Immature natural killer cell (primary cell): ENCODE measurements at regions not wholly inside any gene's neighbourhood (a gene's known extent, or its start where the extent isn't known, plus 50 kb on each side); places are given as distances from the start of the nearest gene placed in this dataset.
"Not testable (repeated sequence)": the region's sequence is repeated elsewhere in the genome, so short reads cannot be mapped to it uniquely, and the experiment has no call there.

Experiments used
- DNase-seq, 3 donors: peaks; one replicate each; pipeline ENCODE4 v3.0.0; 2022; ENCODE audit warnings: mixed read lengths in 1 of 3
- H3K27ac Mint-ChIP-seq, 6 donors: one replicate each; pipeline ENCODE4 v1.8.0; 2020; ENCODE audit warnings: mixed read lengths in 6 of 6, mild to moderate bottlenecking in 5 of 6, inconsistent platforms in 4 of 6, moderate library complexity in 3 of 6
- H3K27me3 Mint-ChIP-seq, 3 donors: one replicate each; pipeline ENCODE4 v1.8.0; 2020 to 2021; ENCODE audit warnings: low read depth in 3 of 3, mild to moderate bottlenecking in 3 of 3, mixed read lengths in 3 of 3, moderate library complexity in 3 of 3, inconsistent platforms in 1 of 3
- H3K36me3 Mint-ChIP-seq, 3 donors: one replicate each; pipeline ENCODE4 v1.8.0; 2020; ENCODE audit warnings: mixed read lengths in 3 of 3, inconsistent platforms in 2 of 3, mild to moderate bottlenecking in 2 of 3
- H3K4me1 Mint-ChIP-seq, 2 donors: one replicate each; pipeline ENCODE4 v1.8.0; 2020; ENCODE audit warnings: inconsistent platforms in 2 of 2, mild to moderate bottlenecking in 2 of 2, mixed read lengths in 2 of 2, moderate library complexity in 1 of 2
- H3K4me3 Mint-ChIP-seq, 5 donors: one replicate each; pipeline ENCODE4 v1.8.0; 2020; ENCODE audit warnings: mild to moderate bottlenecking in 5 of 5, mixed read lengths in 5 of 5, inconsistent platforms in 3 of 5, moderate library complexity in 3 of 5
- H3K9me3 Mint-ChIP-seq, 6 donors: one replicate each; pipeline ENCODE4 v1.8.0; 2020; ENCODE audit warnings: mild to moderate bottlenecking in 6 of 6, mixed read lengths in 6 of 6, inconsistent platforms in 4 of 6, moderate library complexity in 3 of 6

DNA sequence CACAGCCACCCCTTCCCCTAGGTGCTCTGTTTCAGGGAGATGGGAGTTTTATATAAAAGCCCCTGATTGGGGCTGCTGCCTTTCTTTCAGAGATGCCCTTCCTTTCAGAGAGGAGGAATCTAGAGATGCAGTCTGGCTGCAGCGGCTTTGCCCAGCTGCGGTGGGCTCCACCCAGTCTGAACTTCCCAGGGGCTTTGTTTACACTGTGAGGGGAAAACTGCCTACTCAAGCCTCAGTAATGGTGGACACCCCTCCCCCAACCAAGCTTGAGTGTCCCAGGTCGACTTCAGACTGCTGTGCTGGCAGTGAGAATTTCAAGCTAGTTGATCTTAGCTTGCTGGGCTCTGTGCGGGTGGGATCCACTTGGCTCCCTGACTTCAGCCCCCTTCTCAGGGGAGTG lies 148.4 kb upstream of the CXCR4 start:
- Mint-ChIP-seq H3K9me3 (peaks cover 0 to 12% (median 8%) of the 10 kb centered on the region in 6 donors), H3K36me3 (peaks cover 7 to 23% (median 8%) of the 10 kb centered on the region in 3 donors)
- not testable (repeated sequence) for H3K27me3 Mint-ChIP-seq, H3K4me3 Mint-ChIP-seq, H3K27ac Mint-ChIP-seq, H3K4me1 Mint-ChIP-seq, DNase-seq

DNA sequence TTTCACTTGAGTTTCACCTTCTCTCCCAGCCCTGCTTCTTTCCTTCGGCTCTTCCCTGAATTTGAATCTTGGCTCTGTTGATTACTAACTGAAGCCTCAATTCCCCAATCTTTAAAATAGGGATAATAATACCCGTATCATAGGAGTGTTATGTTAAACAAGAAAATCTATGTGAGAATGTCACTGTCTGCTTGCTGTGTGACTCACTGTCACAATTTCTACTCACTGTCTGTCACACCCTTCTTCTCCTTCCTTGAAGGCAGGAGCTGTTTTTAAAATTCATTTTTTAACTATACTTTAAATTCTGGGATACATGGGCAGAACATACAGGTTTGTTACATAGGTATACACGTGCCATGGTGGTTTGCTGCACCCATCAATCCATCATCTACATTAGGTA lies 141.6 kb upstream of the CXCR4 start:
- peaks cover 0 to 7% (median 0%) of the 10 kb centered on the region in 3 donors for H3K36me3 Mint-ChIP-seq
- no peak overlapping the region for H3K4me3 Mint-ChIP-seq
- peaks cover 0 to 10% (median 0%) of the 10 kb centered on the region in 6 donors for H3K9me3 Mint-ChIP-seq
- H3K27ac Mint-ChIP-seq = peak overlapping the region in 1 of 6 donors; percentile 81
- peaks cover 0 to 3% (median 2%) of the 10 kb centered on the region in 3 donors for H3K27me3 Mint-ChIP-seq
- H3K4me1 Mint-ChIP-seq = no peaks in the 10 kb centered on the region
- DNase-seq = no peak

DNA sequence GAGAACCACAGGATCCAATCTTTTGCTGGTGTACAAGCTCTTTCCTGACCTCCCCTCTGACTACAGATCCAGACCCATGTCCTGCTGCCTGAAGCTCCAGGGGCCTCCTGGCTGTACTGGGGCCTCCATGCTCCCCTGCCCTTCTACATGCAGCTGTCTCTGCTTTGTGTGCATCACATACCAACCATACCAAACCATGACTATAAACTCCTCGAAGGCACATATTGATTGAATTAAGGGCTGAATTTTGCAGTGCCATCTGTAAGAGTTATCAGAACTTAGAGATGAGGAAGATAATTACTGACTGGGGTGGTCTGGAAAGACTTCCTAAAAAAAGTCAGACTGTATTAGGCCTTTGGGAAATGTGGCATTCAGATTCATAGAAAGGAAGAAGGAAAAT lies 139.9 kb upstream of the CXCR4 start:
- H3K4me3 Mint-ChIP-seq = no peak overlapping the region
- DNase-seq = no peak
- peaks cover 0 to 2% (median 0%) of the 10 kb centered on the region in 6 donors for H3K9me3 Mint-ChIP-seq
- H3K27ac Mint-ChIP-seq = peak overlapping the region in 4 of 6 donors; percentile 4 to 38 (median 14)
- no peaks in the 10 kb centered on the region for H3K4me1 Mint-ChIP-seq
- no peaks in the 10 kb centered on the region for H3K27me3 Mint-ChIP-seq
- H3K36me3 Mint-ChIP-seq = no peaks in the 10 kb centered on the region

DNA sequence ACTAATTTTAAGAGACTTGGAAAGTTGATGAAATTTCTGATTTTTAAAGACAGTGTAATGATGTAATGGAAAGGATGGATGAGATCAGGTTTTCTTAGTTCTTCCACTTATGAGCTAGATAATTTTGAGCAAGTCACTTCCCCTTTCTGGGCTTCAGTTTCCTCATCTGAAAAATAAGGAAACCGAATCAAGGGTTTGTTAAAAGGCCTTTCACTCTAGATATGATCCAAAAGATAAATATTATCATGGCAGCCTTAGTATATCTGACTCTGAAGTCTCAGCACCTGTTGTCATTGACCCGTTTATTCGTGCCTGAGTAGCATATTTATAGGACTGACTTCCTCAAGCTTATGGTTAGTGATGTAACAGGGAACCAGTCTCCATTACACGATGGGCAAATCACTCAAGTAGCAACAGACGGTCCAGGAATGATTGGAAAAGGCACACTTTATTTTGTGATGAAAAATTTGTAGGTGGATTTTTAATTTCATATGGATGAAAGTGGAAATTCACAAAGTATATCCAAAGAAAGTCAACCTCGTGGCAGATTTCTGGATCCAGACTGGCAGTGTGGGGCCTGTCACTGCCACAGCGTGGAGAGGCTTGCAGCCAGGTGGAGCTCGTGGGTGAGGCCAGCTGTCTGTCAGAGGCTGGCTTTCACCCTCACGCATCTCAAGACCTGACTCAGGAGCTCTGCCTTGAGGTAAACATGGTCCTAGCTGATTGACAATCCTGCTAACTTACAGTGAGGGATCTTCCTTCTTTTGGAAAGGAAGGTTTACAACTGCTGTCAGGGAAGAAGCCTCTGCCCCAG lies 137.9 kb upstream of the CXCR4 start:
- H3K36me3 Mint-ChIP-seq = no peaks in the 10 kb centered on the region
- H3K4me3 Mint-ChIP-seq = no peak overlapping the region
- no peaks in the 10 kb centered on the region for H3K27me3 Mint-ChIP-seq
- H3K27ac Mint-ChIP-seq = peak overlapping the region in 1 of 6 donors; percentile 47
- H3K4me1 Mint-ChIP-seq = peaks cover 4 to 14% of the 10 kb centered on the region in 2 donors
- H3K9me3 Mint-ChIP-seq = peaks cover 0 to 2% (median 0%) of the 10 kb centered on the region in 6 donors
- no peak for DNase-seq

DNA sequence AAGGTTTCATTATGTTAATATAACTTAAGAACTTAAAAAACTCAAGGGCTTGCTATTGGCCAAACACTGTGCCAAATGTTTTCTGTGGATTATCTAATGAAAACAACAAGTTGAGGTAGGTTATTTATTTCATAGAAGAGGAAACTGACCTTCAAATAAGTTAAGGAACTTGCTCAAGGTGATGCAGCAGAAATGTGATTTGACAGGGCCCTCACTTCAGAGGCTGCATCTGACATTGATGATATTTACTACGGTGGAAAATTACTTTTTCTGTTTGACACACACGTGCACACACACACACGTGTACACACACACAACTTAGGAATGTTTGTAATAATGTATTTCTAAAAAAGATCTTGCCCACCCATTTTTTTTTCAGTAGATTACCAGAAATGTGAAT lies 137.2 kb upstream of the CXCR4 start:
- Mint-ChIP-seq H3K4me3 (no peak overlapping the region), H3K36me3 (no peaks in the 10 kb centered on the region), H3K9me3 (peaks cover 0 to 2% (median 0%) of the 10 kb centered on the region in 6 donors), H3K27me3 (peaks cover 0 to 2% (median 0%) of the 10 kb centered on the region in 3 donors), H3K4me1 (peaks cover 4 to 16% of the 10 kb centered on the region in 2 donors), H3K27ac (no peak overlapping the region)
- no peak for DNase-seq

DNA sequence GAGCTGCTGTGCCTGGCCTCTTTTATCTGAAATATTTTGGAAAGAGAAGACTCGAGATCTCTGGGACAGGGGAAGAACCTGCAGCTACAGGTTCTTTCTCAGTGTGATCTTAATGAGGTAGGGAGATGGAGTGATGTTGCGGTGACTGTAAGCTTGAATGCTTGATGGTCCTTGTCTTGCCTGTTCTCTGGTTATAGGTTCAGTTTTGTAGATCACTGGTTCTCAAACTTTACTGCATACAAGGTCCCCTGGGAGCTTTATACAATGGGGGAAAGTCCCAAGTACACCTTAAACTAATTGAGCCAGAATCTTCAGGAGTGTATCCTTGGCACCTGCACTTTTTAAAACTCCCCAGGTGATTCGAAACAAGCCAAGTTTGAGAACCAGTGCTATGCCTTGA lies 136.7 kb upstream of the CXCR4 start:
- H3K27me3 Mint-ChIP-seq = peaks cover 0 to 2% (median 0%) of the 10 kb centered on the region in 3 donors
- H3K4me3 Mint-ChIP-seq = no peak overlapping the region
- H3K27ac Mint-ChIP-seq = peak overlapping the region in 4 of 6 donors; percentile 11 to 46 (median 22)
- DNase-seq = no peak
- no peaks in the 10 kb centered on the region for H3K36me3 Mint-ChIP-seq
- peaks cover 0 to 2% (median 0%) of the 10 kb centered on the region in 6 donors for H3K9me3 Mint-ChIP-seq
- H3K4me1 Mint-ChIP-seq = peaks cover 4 to 16% of the 10 kb centered on the region in 2 donors

DNA sequence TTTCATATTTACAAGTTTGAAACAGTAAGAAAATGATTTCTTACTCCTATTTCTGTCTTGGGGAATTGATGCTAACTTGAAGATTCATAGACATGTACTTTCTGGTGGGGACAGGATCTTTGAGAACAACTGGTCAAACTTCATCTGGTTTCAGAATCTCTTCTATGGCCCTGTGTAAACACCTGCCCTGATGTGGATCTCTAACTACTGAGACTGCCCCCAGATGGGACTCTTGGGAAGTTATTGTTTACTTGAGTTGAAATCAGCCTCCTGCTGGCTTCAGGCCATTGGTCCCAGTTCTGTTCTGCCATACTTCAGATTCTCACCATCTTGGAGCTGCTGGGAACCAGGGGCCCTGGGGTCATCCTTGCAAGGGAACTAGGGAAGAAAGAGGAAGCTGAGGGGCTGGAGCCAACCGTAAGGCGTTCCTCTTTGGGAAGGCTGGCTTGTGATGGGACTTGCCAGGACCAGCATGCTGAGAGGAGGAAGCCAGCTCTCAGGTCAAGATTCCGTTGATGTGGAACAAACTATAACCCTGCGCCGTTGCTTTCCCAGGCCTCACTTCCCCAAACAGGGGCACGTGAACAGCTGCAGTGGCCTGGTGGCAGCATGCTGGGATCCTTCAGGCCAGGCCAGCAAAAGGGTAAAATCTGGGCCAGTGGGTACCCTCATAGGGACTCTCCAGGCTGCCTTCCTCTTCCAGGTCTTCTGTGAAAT lies 135.5 kb upstream of the CXCR4 start:
- Mint-ChIP-seq H3K36me3 (no peaks in the 10 kb centered on the region), H3K27me3 (peaks cover 0 to 2% (median 0%) of the 10 kb centered on the region in 3 donors), H3K27ac (peak overlapping the region in 3 of 6 donors; percentile 28 to 68 (median 41)), H3K9me3 (peaks cover 0 to 2% (median 0%) of the 10 kb centered on the region in 6 donors), H3K4me3 (no peak overlapping the region), H3K4me1 (peaks cover 4 to 16% of the 10 kb centered on the region in 2 donors)
- DNase-seq = no peak

DNA sequence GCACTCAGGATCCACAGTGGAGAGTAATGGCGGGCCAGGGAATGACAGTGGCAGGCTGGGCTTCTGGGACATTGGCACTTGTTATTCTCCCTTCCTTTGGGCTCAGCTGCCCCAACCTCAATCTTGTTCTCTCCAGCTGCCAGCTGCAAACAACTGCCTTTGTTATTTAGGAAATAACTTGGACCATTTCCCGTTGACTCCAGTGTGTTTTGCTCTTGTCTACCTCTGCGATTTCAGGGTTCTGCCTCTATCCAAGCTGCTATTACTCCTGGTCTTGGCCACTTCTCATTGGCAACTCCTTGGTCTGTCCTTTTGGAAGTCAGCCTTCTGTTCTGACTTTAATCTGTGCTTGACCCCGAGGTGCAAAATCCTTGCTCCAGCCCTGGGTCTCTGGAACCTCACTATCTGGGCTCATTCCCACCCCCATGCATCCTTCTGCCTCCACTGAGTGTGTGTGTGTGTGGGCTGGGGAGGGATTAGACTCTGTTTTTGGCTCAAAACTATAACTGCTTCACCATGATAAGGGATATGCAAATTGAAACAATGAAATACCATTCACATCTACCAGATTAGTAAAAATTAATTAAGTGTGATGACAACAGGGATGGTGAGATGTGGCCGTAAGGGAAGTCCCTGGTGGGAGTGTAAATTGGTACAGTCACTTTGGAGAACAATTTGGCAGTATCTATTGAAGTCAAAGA lies 134.1 kb upstream of the CXCR4 start:
- H3K27me3 Mint-ChIP-seq = peaks cover 0 to 2% (median 0%) of the 10 kb centered on the region in 3 donors
- no peaks in the 10 kb centered on the region for H3K9me3 Mint-ChIP-seq
- no peaks in the 10 kb centered on the region for H3K36me3 Mint-ChIP-seq
- peak overlapping the region in 2 of 6 donors; percentile 3 to 19 for H3K27ac Mint-ChIP-seq
- no peak for DNase-seq
- peaks cover 4 to 16% of the 10 kb centered on the region in 2 donors for H3K4me1 Mint-ChIP-seq
- H3K4me3 Mint-ChIP-seq = no peak overlapping the region

DNA sequence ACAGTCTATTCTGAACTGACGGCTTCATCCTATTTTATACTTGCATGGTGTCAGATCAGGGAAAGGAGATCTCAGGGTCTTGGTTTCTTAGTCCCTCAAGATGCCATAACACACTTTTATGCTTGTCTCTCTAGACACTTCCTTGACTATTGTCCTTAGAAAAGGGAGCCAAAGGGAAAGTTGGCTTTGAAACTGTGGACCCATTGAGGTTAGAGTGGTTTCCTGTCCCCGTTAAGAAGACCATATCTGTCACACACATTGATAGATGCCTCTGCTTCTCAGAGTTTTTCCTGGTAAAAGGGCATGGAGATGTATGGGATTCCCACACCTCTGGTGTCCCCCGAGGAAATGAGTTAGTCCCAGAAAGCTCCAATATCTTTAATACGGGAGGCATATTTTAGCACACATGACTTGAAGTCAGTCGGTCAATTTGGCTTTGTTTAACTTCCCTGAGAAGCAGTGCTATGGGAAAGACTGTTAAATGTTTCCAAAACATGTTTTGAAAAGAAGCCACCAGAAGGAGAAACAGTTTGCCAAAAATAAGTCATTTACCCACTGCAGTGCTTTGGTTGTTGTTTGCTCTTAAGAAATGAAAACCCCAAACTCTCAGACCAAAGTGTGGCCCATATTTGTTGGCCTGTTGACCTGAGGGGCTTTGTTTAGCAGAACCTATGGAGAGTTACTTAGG lies 133.4 kb upstream of the CXCR4 start:
- H3K9me3 Mint-ChIP-seq = no peaks in the 10 kb centered on the region
- H3K4me3 Mint-ChIP-seq = no peak overlapping the region
- H3K36me3 Mint-ChIP-seq = no peaks in the 10 kb centered on the region
- H3K27me3 Mint-ChIP-seq = peaks cover 0 to 2% (median 0%) of the 10 kb centered on the region in 3 donors
- peak overlapping the region in 2 of 6 donors; percentile 29 to 46 for H3K27ac Mint-ChIP-seq
- peaks cover 4 to 16% of the 10 kb centered on the region in 2 donors for H3K4me1 Mint-ChIP-seq
- DNase-seq = no peak

DNA sequence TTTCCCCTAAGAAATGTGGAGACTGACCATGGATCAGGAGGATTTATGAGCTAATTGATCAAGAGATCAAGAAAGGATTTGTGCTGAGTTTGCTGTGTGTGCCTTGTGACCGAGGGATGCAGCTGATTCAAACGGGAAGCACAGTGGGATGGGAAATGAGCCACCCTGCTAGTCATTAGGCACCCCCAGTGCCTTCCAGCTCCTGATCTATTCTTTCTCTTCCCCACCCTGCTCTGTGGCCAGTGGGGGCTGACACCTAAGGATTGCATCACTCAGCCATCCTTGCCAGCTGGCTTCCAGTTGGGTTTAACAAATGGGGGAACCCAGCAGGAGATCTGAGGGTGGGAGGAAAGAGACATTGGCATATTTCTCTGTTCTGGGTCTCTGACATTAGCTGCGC lies 132.2 kb upstream of the CXCR4 start:
- Mint-ChIP-seq H3K27ac (peak overlapping the region in 1 of 6 donors; percentile 51), H3K27me3 (peaks cover 0 to 2% (median 0%) of the 10 kb centered on the region in 3 donors)

DNA sequence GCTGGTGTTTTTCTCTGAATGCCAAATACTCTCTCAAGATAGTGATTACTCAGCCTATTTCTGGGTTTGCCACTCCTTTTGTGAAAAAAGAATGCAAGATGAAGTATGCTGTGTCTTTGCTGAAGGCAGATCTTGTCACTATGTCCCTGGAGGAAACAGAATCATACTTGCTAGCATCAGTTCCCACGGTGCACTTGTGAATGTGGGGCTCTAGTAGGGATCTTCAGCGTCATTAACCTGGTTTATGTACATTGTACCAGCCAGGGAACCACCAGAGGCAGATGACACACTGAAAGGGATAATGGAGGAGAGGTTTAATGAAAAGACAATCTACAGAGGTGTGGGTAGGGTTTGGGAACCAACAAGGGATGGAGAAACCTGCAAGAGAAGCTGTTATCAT lies 131.0 kb upstream of the CXCR4 start:
- peaks cover 4 to 16% of the 10 kb centered on the region in 2 donors for H3K4me1 Mint-ChIP-seq
- peaks cover 0 to 2% (median 0%) of the 10 kb centered on the region in 3 donors for H3K27me3 Mint-ChIP-seq
- no peaks in the 10 kb centered on the region for H3K36me3 Mint-ChIP-seq
- no peaks in the 10 kb centered on the region for H3K9me3 Mint-ChIP-seq
- no peak overlapping the region for H3K4me3 Mint-ChIP-seq
- H3K27ac Mint-ChIP-seq = peak overlapping the region in 4 of 6 donors; percentile 2 to 74 (median 28)
- no peak for DNase-seq

More for the DNA sequence above, 132.2 kb upstream of the CXCR4 start:
- H3K4me1 Mint-ChIP-seq = peaks cover 4 to 16% of the 10 kb centered on the region in 2 donors
- no peaks in the 10 kb centered on the region for H3K36me3 Mint-ChIP-seq
- H3K4me3 Mint-ChIP-seq = no peak overlapping the region
- no peaks in the 10 kb centered on the region for H3K9me3 Mint-ChIP-seq
- DNase-seq = no peak

DNA sequence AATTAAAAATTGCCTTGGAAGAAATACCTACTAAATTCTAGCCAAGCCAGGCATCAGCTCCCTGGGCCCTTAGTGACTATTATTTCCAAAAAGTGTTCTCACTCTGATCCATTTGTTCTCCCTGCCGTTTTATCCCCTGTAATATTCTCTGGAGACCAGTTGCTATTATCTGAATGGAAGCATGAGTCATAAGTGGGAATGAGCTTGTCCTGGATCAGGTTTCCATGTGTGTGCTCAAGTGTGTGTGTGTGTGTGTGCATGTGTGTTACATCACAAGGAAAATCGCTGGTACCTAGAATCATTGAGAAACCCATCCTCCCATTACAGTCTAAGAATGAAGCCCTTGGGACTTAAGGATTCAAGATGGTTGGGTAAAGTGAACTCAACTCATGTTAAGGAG lies 130.3 kb upstream of the CXCR4 start:
- DNase-seq = no peak
- Mint-ChIP-seq H3K27ac (peak overlapping the region in 2 of 6 donors; percentile 19 to 74), H3K4me1 (peaks cover 5 to 19% of the 10 kb centered on the region in 2 donors), H3K27me3 (peaks cover 0 to 2% (median 0%) of the 10 kb centered on the region in 3 donors), H3K36me3 (no peaks in the 10 kb centered on the region), H3K9me3 (no peaks in the 10 kb centered on the region), H3K4me3 (no peak overlapping the region)
